ENCODE measurements at regions not wholly inside any gene's neighbourhood (a gene's known extent, or its start where the extent isn't known, plus 50 kb on each side); places are given as distances from the start of the nearest gene placed in this dataset.
"Not testable (repeated sequence)": the region's sequence is repeated elsewhere in the genome, so short reads cannot be mapped to it uniquely, and the experiment has no call there.

DNA sequence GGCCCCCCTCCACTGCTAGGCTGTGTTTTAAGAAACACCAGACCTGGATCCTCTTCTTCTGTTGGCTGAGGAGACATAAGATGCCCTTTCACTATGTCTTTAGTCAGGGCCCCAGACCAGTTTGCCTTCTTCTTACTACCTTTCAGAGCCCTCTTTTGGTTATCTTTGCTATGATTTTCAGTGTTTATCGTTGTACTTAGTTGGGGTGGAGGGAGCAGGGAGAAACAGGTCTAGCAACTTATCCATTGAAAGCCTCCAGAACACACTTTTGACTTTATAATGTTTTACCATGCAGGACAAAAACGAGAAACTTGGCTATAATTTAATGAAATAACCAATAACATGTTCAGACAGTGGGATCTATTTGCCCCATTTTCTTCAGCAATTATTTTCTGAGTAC lies 525.2 kb downstream of the TNS3 start:
- WGBS, result no CpG with 5 or more reads among the region's 2 CpGs
- H2BK12ac ChIP-seq (ENCODE audit: low read length in 2 of 2), result peak overlapping the region in 1 of 2 experiments; percentile 39

DNA sequence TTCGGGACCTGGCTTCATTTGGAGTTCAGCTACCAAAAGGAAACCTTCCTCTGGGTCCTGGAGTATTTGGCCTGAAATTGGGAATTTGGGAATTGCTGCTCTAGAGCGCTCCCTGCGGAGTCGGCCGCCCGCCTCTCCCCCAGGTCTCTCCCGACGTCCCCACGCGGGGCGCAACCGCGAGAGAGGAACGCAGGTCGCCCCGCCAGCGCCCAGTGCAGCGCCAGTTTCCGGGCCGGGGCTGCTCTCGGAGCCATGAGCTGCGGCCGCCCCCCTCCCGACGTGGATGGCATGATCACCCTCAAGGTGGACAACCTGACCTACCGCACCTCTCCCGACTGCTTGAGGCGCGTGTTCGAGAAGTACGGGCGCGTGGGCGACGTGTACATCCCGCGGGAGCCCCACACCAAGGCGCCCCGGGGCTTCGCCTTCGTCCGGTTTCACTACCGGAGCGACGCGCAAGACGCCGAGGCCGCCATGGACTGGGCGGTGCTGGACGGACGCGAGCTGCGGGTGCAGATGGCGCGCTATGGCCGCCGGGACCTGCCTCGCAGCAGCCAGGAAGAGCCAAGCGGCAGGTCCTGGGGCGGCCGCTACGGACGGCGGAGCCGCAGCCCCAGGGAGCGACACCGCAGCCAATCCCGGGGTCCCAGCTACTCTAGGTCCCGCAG lies 529.2 kb downstream of the TNS3 start:
- Histone ChIP-seq H3K27me3 (ENCODE audit: control insufficient read depth in 1 of 2, insufficient read depth in 1 of 2, low read length in 2 of 2) (peaks cover 0 to 15% of the 10 kb centered on the region in 2 experiments), H2BK15ac (ENCODE audit: low read depth, poor library complexity, severe bottlenecking) (peak overlapping the region; percentile 50), H2BK12ac (ENCODE audit: low read length in 2 of 2) (peak overlapping the region in 1 of 2 experiments; percentile 86)
- not testable (repeated sequence) for DNase-seq; H3K14ac ChIP-seq (ENCODE audit: low read length in 2 of 2); H2AFZ ChIP-seq (ENCODE audit: low read depth, low read length); H3K27ac ChIP-seq (ENCODE audit: low read length, poor library complexity, severe bottlenecking); H3K4me3 ChIP-seq (ENCODE audit: insufficient read depth in 1 of 2, low read depth in 1 of 2, low read length in 2 of 2); H3K23ac ChIP-seq (ENCODE audit: low read length in 2 of 2); H3K4me2 ChIP-seq (ENCODE audit: low read length, poor library complexity, severe bottlenecking); H4K8ac ChIP-seq (ENCODE audit: low read length); H2AK5ac ChIP-seq (ENCODE audit: low read length, severe bottlenecking); H3K36me3 ChIP-seq (ENCODE audit: control insufficient read depth in 1 of 2, insufficient read depth in 2 of 2, low read depth in 1 of 2, low read length in 2 of 2); H2BK5ac ChIP-seq (ENCODE audit: low read depth, low read length, poor library complexity, severe bottlenecking); H3K4ac ChIP-seq (ENCODE audit: low read depth in 1 of 2, low read length in 2 of 2); H3K4me1 ChIP-seq (ENCODE audit: control insufficient read depth, insufficient read depth, low read depth, low read length); H4K91ac ChIP-seq (ENCODE audit: low read length); H3K18ac ChIP-seq (ENCODE audit: low read depth in 1 of 2, low read length in 2 of 2); H3K79me1 ChIP-seq (replicated peaks; ENCODE audit: low read length, poor library complexity, severe bottlenecking); H3K9ac ChIP-seq (ENCODE audit: low read length); H2BK120ac ChIP-seq (ENCODE audit: low read depth, low read length); H3K9me3 ChIP-seq (ENCODE audit: control insufficient read depth, low read length)
- WGBS, result 98% methylated on average over 69 of the region's 70 CpGs

More for the DNA sequence above, 525.2 kb downstream of the TNS3 start:
- H2BK120ac ChIP-seq (ENCODE audit: low read depth, low read length), result no peak overlapping the region
- H2BK5ac ChIP-seq (ENCODE audit: low read depth, low read length, poor library complexity, severe bottlenecking), result no peak overlapping the region
- no peaks in the 10 kb centered on the region for H3K36me3 ChIP-seq (ENCODE audit: control insufficient read depth in 1 of 2, insufficient read depth in 2 of 2, low read depth in 1 of 2, low read length in 2 of 2)
- H4K91ac ChIP-seq (ENCODE audit: low read length), result no peak overlapping the region
- DNase-seq, result no peak
- H3K4me2 ChIP-seq (ENCODE audit: low read length, poor library complexity, severe bottlenecking), result no peak overlapping the region
- no peak overlapping the region for H4K8ac ChIP-seq (ENCODE audit: low read length)
- no peak overlapping the region for H2AK5ac ChIP-seq (ENCODE audit: low read length, severe bottlenecking)
- H3K23ac ChIP-seq (ENCODE audit: low read length in 2 of 2), result no peak overlapping the region
- H3K79me1 ChIP-seq (replicated peaks; ENCODE audit: low read length, poor library complexity, severe bottlenecking), result no peaks in the 10 kb centered on the region
- H3K9me3 ChIP-seq (ENCODE audit: control insufficient read depth, low read length), result no peaks in the 10 kb centered on the region
- H2AFZ ChIP-seq (ENCODE audit: low read depth, low read length), result no peak overlapping the region
- no peak overlapping the region for H3K9ac ChIP-seq (ENCODE audit: low read length)
- no peaks in the 10 kb centered on the region for H3K4me1 ChIP-seq (ENCODE audit: control insufficient read depth, insufficient read depth, low read depth, low read length)
- H3K4me3 ChIP-seq (ENCODE audit: insufficient read depth in 1 of 2, low read depth in 1 of 2, low read length in 2 of 2), result no peak overlapping the region
- no peak overlapping the region for H3K18ac ChIP-seq (ENCODE audit: low read depth in 1 of 2, low read length in 2 of 2)
- H3K27ac ChIP-seq (ENCODE audit: low read length, poor library complexity, severe bottlenecking), result no peak overlapping the region
- no peaks in the 10 kb centered on the region for H3K27me3 ChIP-seq (ENCODE audit: control insufficient read depth in 1 of 2, insufficient read depth in 1 of 2, low read length in 2 of 2)
- H3K4ac ChIP-seq (ENCODE audit: low read depth in 1 of 2, low read length in 2 of 2), result no peak overlapping the region
- H2BK15ac ChIP-seq (ENCODE audit: low read depth, poor library complexity, severe bottlenecking), result no peak overlapping the region
- H3K14ac ChIP-seq (ENCODE audit: low read length in 2 of 2), result no peak overlapping the region

- H2BK12ac ChIP-seq (ENCODE audit: low read length in 2 of 2), result peak overlapping the region; percentile 51 to 70
- H3K9ac ChIP-seq (ENCODE audit: low read length), result no peak overlapping the region
- H3K79me1 ChIP-seq (replicated peaks; ENCODE audit: low read length, poor library complexity, severe bottlenecking), result no peaks in the 10 kb centered on the region
- H3K27ac ChIP-seq (ENCODE audit: low read length, poor library complexity, severe bottlenecking), result no peak overlapping the region
- no peak overlapping the region for H2AK5ac ChIP-seq (ENCODE audit: low read length, severe bottlenecking)
- H3K9me3 ChIP-seq (ENCODE audit: control insufficient read depth, low read length), result no peaks in the 10 kb centered on the region
- H2AFZ ChIP-seq (ENCODE audit: low read depth, low read length), result no peak overlapping the region
- peak overlapping the region in 1 of 2 experiments; percentile 64 for H3K18ac ChIP-seq (ENCODE audit: low read depth in 1 of 2, low read length in 2 of 2)
- H4K8ac ChIP-seq (ENCODE audit: low read length), result no peak overlapping the region
- no peak overlapping the region for H3K14ac ChIP-seq (ENCODE audit: low read length in 2 of 2)
- H3K4me2 ChIP-seq (ENCODE audit: low read length, poor library complexity, severe bottlenecking), result no peak overlapping the region
- WGBS, result 91% methylated on average over 10 of the region's 13 CpGs
- peak overlapping the region; percentile 2 for H2BK15ac ChIP-seq (ENCODE audit: low read depth, poor library complexity, severe bottlenecking)
- no peak overlapping the region for H2BK120ac ChIP-seq (ENCODE audit: low read depth, low read length)
- no peaks in the 10 kb centered on the region for H3K36me3 ChIP-seq (ENCODE audit: control insufficient read depth in 1 of 2, insufficient read depth in 2 of 2, low read depth in 1 of 2, low read length in 2 of 2)
- H4K91ac ChIP-seq (ENCODE audit: low read length), result peak overlapping the region; percentile 4
- no peak for DNase-seq
- peak overlapping the region in 1 of 2 experiments; percentile 7 for H3K4ac ChIP-seq (ENCODE audit: low read depth in 1 of 2, low read length in 2 of 2)
- peaks cover 0 to 15% of the 10 kb centered on the region in 2 experiments for H3K27me3 ChIP-seq (ENCODE audit: control insufficient read depth in 1 of 2, insufficient read depth in 1 of 2, low read length in 2 of 2)
- no peak overlapping the region for H3K4me3 ChIP-seq (ENCODE audit: insufficient read depth in 1 of 2, low read depth in 1 of 2, low read length in 2 of 2)
- no peaks in the 10 kb centered on the region for H3K4me1 ChIP-seq (ENCODE audit: control insufficient read depth, insufficient read depth, low read depth, low read length)
- no peak overlapping the region for H2BK5ac ChIP-seq (ENCODE audit: low read depth, low read length, poor library complexity, severe bottlenecking)
- H3K23ac ChIP-seq (ENCODE audit: low read length in 2 of 2), result no peak overlapping the region
These were observed 532.6 kb downstream of the TNS3 start for GRCh38 chr7:47049234-47049774.

DNA sequence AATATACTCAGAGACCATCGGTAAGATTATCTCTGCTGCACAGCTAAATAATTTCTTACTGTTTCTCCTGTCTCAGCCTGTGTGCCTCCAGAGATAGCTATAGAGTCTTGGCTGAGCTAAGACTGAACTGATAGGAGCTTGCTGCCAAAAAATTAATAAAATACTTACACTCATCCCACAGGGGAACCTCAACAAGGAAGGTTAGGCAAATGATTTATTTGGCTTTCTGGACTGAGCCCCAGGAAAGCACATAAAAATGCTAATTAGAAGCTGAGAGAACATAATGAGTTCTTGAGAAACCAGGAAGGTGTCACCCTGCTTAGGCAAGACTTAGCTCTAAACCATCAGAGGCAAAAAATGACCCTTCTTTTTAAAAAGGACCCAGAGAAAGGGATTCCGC lies 534.5 kb downstream of the TNS3 start:
- H2AK5ac ChIP-seq (ENCODE audit: low read length, severe bottlenecking), result no peak overlapping the region
- H3K27me3 ChIP-seq (ENCODE audit: control insufficient read depth in 1 of 2, insufficient read depth in 1 of 2, low read length in 2 of 2), result peaks cover 0 to 15% of the 10 kb centered on the region in 2 experiments
- no peak overlapping the region for H3K27ac ChIP-seq (ENCODE audit: low read length, poor library complexity, severe bottlenecking)
- no peak overlapping the region for H4K8ac ChIP-seq (ENCODE audit: low read length)
- no peak overlapping the region for H3K14ac ChIP-seq (ENCODE audit: low read length in 2 of 2)
- no peak overlapping the region for H4K91ac ChIP-seq (ENCODE audit: low read length)
- peak overlapping the region in 1 of 2 experiments; percentile 4 for H3K4ac ChIP-seq (ENCODE audit: low read depth in 1 of 2, low read length in 2 of 2)
- no peak overlapping the region for H2BK15ac ChIP-seq (ENCODE audit: low read depth, poor library complexity, severe bottlenecking)
- no peak for DNase-seq
- peak overlapping the region in 1 of 2 experiments; percentile 98 for H2BK12ac ChIP-seq (ENCODE audit: low read length in 2 of 2)
- 58% methylated on average over 2 of the region's 2 CpGs for WGBS
- no peaks in the 10 kb centered on the region for H3K9me3 ChIP-seq (ENCODE audit: control insufficient read depth, low read length)
- no peaks in the 10 kb centered on the region for H3K4me1 ChIP-seq (ENCODE audit: control insufficient read depth, insufficient read depth, low read depth, low read length)
- H3K36me3 ChIP-seq (ENCODE audit: control insufficient read depth in 1 of 2, insufficient read depth in 2 of 2, low read depth in 1 of 2, low read length in 2 of 2), result no peaks in the 10 kb centered on the region
- peak overlapping the region; percentile 58 for H3K9ac ChIP-seq (ENCODE audit: low read length)
- H3K18ac ChIP-seq (ENCODE audit: low read depth in 1 of 2, low read length in 2 of 2), result peak overlapping the region in 1 of 2 experiments; percentile 19
- no peak overlapping the region for H3K4me2 ChIP-seq (ENCODE audit: low read length, poor library complexity, severe bottlenecking)
- no peak overlapping the region for H2AFZ ChIP-seq (ENCODE audit: low read depth, low read length)
- H2BK120ac ChIP-seq (ENCODE audit: low read depth, low read length), result peak overlapping the region; percentile 90
- no peaks in the 10 kb centered on the region for H3K79me1 ChIP-seq (replicated peaks; ENCODE audit: low read length, poor library complexity, severe bottlenecking)
- peak overlapping the region in 1 of 2 experiments; percentile 11 for H3K23ac ChIP-seq (ENCODE audit: low read length in 2 of 2)
- no peak overlapping the region for H2BK5ac ChIP-seq (ENCODE audit: low read depth, low read length, poor library complexity, severe bottlenecking)
- peak overlapping the region in 1 of 2 experiments; percentile 54 for H3K4me3 ChIP-seq (ENCODE audit: insufficient read depth in 1 of 2, low read depth in 1 of 2, low read length in 2 of 2)

Data from mesenchymal stem cell (in vitro differentiated cells and primary cell).